CD4-positive, alpha-beta T cell treated with Interleukin-21 for 1 hour (primary cell): ENCODE measurements at regions not wholly inside any gene's neighbourhood (a gene's known extent, or its start where the extent isn't known, plus 50 kb on each side); places are given as distances from the start of the nearest gene placed in this dataset.

ENCODE experiments used
- DNase-seq: peaks from one replicate; pipeline ENCODE4 v3.0.0-alpha.2; 2020

DNA sequence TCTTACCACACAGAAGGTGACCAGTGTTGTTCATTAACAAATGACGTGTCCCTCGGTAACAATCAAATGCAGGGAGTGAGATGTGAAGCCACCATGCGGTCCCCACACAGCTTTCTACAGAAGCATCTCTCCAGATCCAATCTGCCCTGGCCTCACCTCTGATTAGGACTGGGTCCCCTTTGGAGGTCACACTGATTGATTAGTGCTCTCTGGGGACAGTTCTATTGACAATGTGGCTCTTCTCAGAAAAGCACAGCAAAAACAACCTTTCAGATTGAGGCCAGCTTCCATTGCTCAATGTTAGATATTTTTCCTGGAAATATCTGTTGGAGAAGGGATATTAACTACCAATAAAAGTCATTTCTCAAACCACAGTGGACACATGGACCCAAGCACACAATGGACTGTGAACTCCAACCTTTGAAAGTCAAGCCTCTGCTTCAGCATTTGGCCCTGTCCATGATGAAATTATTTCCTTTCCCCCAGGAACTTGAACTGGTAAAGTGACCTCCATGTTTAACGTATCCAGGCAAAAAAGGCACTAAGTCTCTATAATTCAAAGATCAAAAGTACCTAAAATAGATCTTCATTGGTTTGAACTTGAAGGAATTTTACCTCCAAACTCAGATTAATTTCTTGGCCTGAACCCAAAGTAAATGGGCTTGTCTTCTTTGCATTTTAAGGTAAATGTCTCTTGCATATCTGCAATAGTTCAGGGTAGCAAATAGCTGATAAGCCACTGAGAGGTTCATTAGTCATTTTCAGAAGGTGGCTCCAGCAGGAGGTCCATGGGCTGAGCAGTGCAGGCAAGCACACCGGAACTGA, 118.5 kb downstream of the FOXA2 start:
- DNase-seq = no peak

DNA sequence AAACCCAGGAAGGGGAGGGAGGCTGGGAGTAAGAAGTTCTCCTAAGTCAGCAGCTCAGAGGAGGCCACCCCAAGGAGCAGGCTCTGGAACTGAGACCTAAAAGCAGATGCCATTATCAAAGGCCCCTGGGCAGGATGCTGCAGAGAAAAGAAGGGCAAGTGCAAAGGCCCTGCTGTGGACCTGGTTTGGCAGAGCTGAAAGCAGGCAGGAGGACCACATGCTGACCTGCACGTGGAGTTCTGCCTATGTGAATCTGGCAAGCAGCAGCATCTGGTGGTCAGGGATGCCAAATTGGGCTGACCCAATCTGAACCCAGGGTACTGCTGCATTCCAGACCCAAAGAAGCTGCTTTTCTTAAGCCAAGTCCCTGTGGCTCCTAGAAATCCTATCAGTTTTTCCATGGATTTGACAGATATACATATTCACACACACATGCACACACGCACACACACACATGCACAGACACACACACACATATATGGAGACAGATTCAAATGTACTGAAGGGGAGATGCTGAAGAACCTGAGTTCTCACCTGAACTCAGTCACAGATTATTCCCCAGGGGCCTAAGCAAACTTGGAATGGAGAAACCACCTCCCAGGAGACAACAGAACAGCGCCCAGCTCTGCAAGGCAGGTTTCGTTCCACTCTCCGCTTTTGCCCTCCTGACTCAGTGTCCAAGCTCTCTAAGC, 119.9 kb downstream of the FOXA2 start:
- DNase-seq = no peak

DNA sequence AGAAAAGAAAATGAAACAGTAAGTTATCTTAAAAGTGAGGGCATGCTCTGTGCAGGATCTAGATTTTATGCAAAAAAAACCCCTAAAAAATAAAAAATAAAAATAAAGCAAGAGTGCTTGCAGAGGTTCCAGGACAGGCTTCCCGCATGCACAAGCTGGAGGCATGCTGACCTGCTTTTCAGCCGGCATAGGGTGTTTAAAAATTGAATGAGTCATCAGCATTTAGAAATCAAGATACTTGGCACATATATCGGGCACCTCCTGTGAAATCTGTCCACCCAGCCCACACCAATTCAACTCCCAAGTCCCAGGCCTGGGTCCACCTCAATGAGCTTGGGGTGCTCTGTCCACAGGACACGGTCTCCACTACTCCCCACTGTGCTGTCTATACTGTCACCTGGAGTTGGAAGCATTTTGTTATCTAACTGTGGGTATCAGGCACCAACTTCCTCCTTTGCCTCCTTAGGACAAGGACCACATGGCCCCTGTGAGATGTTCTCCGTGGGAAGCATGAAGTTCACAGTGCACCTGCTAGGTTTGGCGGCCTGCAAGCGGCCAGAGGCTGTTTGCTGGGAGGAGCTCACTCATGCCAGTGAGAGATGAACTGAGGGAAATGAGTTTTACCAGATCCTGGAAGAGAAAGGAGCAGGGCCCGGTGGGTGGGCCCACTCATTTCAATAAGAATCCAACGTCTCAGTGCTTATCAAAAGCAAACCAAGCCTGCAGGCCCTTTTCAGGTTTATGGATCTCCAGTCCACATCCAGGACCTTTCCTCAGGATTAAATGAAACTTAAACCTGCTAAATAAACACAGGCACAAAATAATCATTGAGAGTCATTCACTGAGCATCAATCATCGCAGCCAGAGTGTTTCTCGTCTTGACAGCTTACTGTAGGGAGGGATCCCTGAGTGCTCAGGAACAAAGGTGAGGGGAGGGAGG, 121.1 kb downstream of the FOXA2 start:
- DNase-seq = no peak

DNA sequence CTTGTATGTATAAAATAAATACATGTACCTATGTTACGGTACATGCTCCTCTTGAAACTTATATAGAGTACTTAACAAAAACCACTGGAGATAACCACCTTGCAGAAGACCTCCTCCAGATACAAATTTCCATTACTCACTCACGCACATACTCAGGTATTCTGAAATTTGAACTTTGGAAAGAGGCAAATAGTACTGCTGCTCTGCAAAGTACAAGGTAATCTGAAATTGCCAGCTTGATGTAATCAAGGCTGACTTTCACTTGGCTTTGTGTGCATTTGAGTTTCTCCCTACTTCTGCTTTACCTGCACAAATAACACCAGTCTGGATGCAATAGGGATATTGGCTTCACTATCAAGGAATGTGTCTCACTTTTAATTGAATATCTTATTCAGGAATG, 123.6 kb downstream of the FOXA2 start:
- DNase-seq = no peak

DNA sequence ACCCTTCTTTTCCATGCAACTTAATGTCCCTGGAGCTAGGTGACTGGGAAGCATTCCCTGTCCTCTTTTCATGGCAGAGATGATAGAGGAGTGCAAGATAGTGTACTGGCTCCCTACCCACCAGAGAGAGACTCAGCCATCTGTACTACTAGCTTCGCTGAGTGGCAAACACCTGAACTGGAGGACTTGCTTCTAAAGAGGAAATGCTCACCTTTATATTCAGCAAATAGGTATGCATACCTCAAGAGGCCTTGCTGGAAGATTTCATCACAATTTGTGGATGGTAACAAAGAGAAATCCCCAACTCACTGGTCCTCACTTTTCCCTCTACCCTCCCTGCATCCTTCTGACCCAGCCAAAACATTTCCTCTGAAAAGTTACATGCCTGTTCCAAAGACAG, 124.1 kb downstream of the FOXA2 start:
- DNase-seq = no peak

DNA sequence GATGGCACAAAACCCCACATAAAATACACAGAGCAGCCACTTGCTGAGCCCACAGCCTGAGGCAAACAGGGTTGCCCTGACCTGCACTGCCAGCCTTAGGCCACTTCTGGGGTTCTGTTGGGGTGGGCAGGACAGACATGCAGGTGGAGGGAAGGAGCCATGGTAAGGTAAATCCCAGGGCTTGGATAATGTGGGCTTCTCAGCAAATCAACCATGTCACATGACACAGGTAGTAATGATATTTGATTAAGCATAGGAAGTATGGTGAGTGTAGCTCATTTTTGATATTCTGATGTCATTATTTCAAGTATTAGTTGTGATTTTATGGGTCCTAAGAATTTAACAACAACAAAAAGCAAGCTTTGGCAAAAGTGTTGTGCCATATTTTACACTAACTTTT, 124.6 kb downstream of the FOXA2 start:
- DNase-seq = no peak

DNA sequence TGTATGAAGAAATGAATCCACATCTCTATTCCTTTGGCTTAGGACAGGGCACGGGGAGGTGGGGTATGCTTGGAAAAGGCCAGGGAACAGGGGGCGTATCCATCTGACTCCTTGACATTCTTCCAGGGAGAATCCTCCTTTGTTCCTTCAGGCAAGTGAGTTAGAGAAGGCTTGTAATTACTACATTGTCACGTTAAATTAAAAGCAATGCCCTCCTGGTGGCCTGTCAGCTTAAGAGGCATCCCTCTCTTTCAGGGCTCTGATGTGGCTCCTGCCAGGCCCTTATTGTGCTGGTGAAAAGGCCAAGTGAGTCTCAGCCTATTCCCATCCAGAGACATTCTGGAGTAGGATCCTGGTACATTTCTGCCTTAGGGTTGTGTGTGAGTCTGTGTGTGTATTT, 128.3 kb downstream of the FOXA2 start:
- no peak for DNase-seq

DNA sequence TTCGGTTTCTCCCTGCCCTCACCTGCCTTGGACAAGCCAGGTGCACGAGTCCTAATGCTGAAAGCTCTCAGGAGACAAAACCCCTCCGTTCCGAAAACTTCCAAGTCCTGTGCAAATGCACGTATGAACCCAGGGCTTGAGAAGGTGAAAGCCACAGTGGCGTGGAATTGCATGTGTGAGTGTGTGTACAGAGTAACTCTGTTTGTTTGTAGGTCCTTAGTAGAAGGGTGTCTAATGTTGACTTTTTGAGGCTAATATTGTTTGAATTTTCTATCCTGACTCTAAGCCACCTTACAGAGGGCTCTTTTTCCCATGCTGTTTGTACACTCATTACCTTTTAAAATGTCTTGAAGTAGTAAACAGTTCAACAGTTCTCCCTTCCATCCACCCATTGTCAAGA, 129.1 kb downstream of the FOXA2 start:
- DNase-seq = no peak

DNA sequence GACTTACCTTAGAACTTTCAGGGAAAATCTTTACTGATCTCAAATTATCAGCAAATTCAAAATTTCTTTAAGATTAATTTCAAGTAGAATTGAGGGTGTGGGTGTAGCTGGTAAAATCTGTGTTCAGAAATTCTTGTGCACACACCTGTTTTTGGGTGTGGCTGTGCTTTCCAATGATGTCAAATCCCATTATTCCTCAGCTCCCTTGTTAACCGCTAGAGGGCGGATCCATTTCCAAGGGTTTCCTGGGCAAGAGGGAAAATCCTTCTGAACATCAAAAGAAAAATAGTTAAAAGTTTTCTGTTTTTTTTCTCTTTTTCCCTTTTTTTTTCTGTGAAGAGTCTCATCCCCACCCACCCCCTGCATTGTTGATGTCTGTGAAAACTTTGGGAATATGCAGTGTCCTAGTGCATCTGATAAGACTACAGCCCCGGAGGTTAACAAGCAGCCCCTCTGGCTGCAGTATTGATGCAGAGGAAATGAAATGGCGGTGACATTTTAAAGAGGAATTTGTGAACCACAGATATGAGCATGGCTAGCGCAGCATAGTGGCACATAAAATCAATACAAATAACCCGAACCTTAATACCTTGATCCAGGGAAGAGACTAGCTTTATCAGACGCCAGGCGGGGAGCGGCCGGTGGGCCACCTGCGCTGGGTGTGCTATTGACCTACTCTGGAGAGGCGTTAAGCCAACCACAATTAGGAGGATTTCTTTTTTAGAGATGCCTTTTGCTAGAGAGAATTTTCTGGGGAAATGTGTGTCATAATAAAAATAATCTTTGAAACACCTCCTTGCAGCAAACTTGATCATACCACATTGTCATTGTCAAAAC, 130.9 kb downstream of the FOXA2 start:
- no peak for DNase-seq

DNA sequence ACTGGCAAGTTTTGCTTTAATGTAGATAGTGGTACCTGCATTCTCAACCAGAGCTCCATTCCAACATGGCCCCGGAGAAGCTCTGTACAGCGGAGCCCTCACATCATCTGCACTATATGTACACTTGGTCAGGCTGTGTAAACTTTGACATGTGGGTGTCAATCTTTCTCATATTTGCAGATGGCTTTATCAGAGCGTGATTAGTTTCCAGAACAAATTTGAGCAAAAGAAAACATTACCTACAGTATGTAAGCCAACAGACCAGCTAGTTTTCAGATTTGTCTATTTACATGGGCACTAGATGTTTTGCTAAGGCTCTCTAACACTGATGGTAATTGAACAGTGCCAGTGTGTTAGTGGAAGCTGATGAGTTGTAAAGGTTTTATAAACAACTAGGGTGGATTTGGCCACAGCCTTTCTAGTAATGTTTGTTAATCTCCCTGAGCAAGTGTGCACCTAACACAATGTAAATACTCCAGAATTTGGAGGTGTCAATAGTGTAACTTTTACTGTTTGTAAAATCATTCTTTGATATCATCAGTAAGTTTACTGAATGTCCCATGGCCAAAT, 131.8 kb downstream of the FOXA2 start:
- DNase-seq = no peak

DNA sequence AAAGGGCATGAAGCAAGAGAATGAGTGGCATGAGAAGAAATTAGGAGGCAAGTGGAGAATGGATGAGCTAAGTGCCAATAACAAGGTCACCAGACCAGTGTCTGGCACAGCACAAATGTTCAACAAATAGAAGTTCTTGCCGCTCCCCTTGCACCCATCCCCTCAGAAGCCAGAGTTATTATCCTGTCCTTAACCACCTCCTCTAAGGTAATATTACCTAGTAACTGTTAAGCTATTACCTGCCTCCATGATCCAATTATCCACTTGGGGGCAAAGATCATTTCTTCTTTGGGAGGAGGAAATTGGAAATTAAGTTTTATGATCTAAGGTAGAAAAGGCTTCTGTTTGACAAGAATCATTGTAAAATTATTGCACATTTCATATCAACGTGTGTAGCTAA, 133.8 kb downstream of the FOXA2 start:
- DNase-seq = no peak

DNA sequence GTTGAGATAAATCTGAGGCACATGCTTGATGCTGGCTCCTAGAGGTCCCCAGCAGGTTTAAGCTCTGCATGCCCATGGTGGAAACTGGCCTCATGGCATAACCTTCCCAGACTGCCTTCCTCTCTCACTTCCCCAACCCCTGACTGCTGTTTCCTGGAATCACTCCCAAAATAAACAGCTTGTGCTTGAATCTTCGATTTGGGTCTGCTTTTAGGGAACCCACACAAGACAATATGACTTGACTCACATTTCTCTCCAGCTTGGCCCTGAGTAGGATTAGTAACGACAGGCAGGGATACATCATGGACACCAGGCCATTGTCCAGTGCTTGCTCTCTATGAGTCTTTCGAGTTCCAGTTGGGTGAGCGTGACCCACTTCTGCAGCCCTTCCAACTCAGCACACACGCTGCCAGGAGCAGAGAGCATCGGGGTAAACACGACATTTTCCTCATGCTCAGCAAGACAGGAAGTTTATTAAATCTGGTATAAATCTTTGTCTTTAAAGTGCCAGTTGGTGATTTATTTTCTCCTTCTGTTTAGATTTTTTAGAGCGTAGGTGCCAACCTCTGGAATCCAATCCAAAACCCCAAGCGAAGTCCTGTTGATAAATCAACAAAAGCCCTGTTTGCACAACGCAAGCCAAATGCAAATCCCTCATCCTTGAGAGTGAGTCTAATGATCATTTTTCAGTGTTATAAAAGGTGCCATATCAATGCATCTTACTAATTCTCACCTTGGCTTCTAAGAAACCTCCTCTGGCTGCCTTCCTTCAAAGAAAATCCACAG, 135.0 kb downstream of the FOXA2 start:
- no peak for DNase-seq

DNA sequence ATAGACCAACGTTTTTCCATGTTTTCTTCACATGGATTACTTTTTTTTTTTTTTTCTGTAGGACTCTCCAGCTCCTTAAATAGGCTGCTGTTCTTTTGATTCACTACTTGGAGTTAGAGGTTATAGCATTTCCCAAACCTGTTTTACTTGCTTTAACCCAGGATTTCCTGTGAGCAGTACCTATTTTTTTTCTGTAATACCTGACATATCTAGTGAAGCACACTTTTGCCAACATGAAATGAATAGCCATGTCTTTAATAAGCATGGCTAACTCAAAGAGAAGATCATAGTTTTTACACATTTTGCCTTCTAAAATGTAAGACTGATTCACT, 137.0 kb downstream of the FOXA2 start:
- no peak for DNase-seq

DNA sequence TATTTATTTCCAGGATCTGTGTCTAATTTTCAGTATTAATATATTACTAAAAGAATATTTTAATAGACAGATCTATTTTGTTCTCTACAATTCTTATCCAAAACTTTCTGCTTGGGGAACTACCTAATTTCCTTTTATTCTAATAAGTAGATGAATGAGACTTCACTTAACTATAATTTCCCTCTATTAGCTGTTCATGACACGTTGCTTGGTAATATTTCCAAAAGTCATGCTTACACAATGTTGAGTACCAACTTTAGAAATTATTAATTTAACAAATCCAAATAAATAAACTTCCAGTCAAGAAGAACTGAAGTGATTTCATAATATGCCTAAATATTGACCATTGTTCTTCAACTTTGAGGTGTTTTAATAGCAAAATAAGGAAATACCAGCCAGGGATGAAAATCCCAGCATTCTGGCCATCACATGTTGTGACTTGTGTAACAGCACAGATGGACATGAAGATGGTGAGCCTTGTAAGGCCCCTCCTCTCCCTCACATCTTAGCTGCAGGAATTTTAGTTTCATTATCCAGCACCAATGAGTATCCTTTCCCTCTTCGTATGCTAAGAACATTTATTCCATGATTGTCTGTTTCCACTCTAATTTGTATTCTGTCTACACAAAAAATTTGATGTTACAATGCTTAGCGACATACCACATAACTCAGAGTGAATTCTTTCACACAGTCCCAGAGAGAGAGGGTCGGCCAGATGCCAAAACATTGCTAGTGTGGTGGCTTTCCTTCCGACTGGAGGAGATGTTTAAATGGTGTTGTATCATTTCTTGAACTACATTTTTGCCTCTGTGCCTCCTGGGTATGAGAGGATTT, 137.5 kb downstream of the FOXA2 start:
- DNase-seq = no peak

DNA sequence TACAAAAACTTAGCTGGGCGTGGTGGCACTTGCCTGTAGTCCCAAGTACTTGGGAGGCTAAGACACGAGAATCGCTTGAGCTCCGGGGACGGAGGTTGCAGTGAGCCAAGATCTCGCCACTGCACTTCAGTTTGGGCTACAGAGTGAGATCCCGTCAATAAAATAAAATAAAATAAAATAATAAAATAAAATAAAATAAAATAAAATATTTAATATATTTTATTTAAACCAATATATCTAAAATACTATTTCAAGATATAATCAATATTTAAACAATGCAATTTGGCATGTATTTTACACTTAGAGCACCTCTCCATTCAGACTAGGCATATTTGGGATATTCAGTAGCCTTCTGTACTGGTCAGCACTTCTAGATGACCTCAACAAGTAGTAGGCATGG, 142.1 kb downstream of the FOXA2 start:
- no peak for DNase-seq

DNA sequence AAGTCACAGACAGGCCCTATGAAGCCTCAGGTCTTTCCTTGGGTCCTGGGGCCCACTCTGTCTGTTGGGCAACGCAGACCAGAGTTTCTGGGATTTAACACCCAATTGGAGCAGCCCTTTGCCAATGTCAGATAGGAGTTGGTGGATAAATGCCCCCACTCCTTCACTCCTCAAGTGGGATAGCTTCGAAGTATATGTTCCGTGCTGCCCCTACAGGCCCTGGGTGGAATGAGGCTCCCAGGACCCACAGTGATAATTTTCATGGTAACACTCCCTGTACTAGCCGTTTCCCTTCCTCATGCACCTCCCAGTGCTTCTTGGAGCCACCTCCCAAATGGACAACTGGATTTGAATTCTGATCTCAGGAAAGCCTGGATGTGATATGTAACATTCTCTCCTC, 145.4 kb downstream of the FOXA2 start:
- DNase-seq = no peak

DNA sequence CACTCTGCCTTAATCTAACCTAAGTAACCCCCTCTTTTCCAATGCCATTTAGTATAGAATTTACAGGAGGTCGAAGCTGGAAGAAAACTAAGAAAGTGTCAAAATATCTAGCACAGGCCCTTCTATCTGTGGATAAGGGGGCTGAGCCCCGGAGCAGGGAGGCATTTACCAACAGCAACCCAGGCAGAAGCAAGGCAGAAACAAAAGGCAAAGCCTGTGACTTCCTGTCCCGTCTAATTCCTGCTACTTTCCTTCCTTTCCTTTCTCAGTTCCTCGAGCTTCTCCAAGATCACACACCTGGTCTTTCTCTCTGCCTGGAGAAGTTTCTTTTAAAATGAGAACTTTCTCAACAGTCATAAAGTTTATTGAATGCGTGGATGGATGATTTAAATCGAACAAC, 146.0 kb downstream of the FOXA2 start:
- no peak for DNase-seq

DNA sequence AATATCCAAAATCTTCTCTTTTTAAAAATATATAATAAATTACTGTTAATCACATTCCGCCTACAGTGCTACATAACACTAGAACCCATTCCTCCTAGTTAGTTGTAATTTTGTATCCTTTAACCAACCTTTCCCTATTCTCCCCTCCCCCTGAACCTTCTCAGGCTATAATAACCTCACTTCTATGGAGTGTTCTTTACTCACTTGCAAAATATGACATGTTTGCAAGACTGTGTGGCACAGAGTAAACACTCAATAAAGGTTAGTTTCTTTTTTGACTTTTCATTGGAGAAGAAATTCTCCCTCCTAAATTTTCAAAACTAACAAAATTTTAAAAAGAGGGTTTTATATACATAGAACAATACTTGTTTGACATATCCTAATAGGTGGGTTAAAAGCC, 147.0 kb downstream of the FOXA2 start:
- DNase-seq = no peak

DNA sequence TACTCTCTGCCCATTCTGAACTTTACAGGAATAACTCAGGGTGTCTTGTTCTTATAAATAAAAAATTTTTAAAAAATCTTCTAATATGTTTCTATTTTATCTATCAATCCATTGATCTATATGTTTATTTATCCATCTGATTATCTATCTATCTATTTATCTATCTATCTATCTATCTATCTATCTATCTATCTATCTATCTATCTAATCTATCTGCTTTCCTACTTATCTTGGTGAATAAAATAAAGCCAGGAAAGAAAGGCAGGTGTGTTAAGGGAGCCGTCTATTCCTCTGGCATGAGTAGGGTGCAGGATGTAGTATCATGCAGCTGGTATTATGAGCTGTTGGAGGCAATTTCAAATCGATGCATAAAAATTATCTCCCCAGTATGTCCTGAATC, 153.0 kb downstream of the FOXA2 start:
- DNase-seq = no peak

DNA sequence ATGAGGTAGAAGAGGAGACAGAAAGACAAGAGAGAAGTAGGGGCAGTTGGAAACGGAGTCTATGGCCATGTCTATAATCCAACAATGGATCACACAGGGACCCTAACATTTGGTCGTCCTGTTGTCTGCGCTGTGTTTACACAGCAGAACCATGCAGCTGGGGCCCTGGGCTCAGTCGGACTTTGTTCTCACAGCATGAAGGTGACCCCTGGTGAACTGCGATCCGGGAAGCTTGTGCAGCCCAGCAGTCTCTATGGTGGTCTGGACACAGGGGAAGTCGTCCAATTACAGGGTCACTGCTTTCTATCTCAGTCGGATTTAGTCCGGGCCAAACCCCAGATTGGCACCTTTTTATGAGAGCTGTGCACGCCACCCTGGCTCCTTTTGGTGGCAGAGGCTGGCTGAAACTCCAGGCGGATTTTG, 153.6 kb downstream of the FOXA2 start:
- no peak for DNase-seq
